Stimulated activated CD4-positive, alpha-beta T cell treated with anti-CD3 and anti-CD28 coated beads, Interleukin-12 subunit alpha, Interleukin-12 subunit beta, amount 100 ng/mL, for 48 hours (primary cell): ENCODE measurements at regions not wholly inside any gene's neighbourhood (a gene's known extent, or its start where the extent isn't known, plus 50 kb on each side); places are given as distances from the start of the nearest gene placed in this dataset.

Experiments used
- DNase-seq, 3 donors: peaks; one replicate each; pipeline ENCODE4 v3.0.0-alpha.2; 2020; ENCODE audit warnings: low read depth in 2 of 3, low spot score in 1 of 3

GRCh38 chr10:110355141-110355831 lies 50.6 kb upstream of the SMNDC1 start:
- DNase-seq, result no peak

GRCh38 chr10:110355922-110356627 lies 51.4 kb upstream of the SMNDC1 start:
- DNase-seq, result no peak

- DNase-seq, result peak; percentile 72 to 79 (median 75)
Observed at GRCh38 chr10:110356628-110357245, 52.0 kb upstream of the SMNDC1 start.

- peak; percentile 62 to 63 (median 62) for DNase-seq
Observed at GRCh38 chr10:110357252-110357780, 52.6 kb upstream of the SMNDC1 start.

GRCh38 chr10:110357871-110358270 lies 53.2 kb upstream of the SMNDC1 start:
- DNase-seq, result no peak

GRCh38 chr10:110358278-110358677 lies 53.6 kb upstream of the SMNDC1 start:
- DNase-seq, result no peak

GRCh38 chr10:110358869-110359629 lies 54.3 kb upstream of the SMNDC1 start:
- no peak for DNase-seq

- DNase-seq, result no peak
Observed at GRCh38 chr10:110360857-110361474, 56.2 kb upstream of the SMNDC1 start.

- no peak for DNase-seq
Observed at GRCh38 chr10:110361800-110362456, 57.2 kb upstream of the SMNDC1 start.

GRCh38 chr10:110363572-110364411 lies 59.1 kb upstream of the SMNDC1 start:
- peak in 1 of 3 donors; percentile 45 for DNase-seq

- peak in 2 of 3 donors; percentile 26 to 43 for DNase-seq
Observed at GRCh38 chr10:110364531-110364937, 59.8 kb upstream of the SMNDC1 start.

- no peak for DNase-seq
Observed at GRCh38 chr10:110365356-110366143, 60.8 kb upstream of the SMNDC1 start.

- DNase-seq, result no peak
Observed at GRCh38 chr10:110366635-110367034, 61.9 kb upstream of the SMNDC1 start.

GRCh38 chr10:110368002-110368401 lies 63.3 kb upstream of the SMNDC1 start:
- no peak for DNase-seq

- no peak for DNase-seq
Observed at GRCh38 chr10:110368556-110368955, 63.8 kb upstream of the SMNDC1 start.

GRCh38 chr10:110370006-110370405 lies 65.3 kb upstream of the SMNDC1 start:
- no peak for DNase-seq

- no peak for DNase-seq
Observed at GRCh38 chr10:110372656-110373055, 67.9 kb upstream of the SMNDC1 start.

- no peak for DNase-seq
Observed at GRCh38 chr10:110373059-110373458, 68.3 kb upstream of the SMNDC1 start.
